OCI-LY7 (cell line): ENCODE measurements at regions not wholly inside any gene's neighbourhood (a gene's known extent, or its start where the extent isn't known, plus 50 kb on each side); places are given as distances from the start of the nearest gene placed in this dataset.

Experiments used
- BruUV-seq: library from RNA; stranded (reverse); fragments of 400-500 nt; replicated peaks from 2 replicates; lab custom pipeline; 2021; lab: Mats Ljungman, UMichigan
- CTCF ChIA-PET: fragments of 300-600 bp; sonication (Branson Sonifier 250); formaldehyde crosslinking; loops from one replicate; lab custom pipeline; 2022; ENCODE audit warnings: antibody characterized with exemption; ENCODE audit not compliant: unreplicated experiment; lab: Charles Lee
- POLR2A ChIA-PET: fragments of 300-600 bp; sonication (Branson Sonifier 250); formaldehyde crosslinking; loops from one replicate; lab custom pipeline; 2022; ENCODE audit warnings: antibody characterized with exemption; lab: Charles Lee
- DNase-seq: peaks from one replicate; pipeline ENCODE4 v3.0.0-alpha.2; 2015; ENCODE audit warnings: low spot score
- H2AFZ ChIP-seq: fragments of 200-600 bp; sonication (generic), shearing (Covaris generic); 2 replicates; pipeline ENCODE4 v1.6.1; 2014; ENCODE audit warnings: mild to moderate bottlenecking, antibody characterized with exemption, low read length, moderate library complexity
- H3K27ac ChIP-seq: fragments of 200-600 bp; sonication (generic); 2 replicates; pipeline ENCODE4 v1.5.1; 2014; ENCODE audit warnings: mixed run types, low read depth, mild to moderate bottlenecking, moderate library complexity, low read length, inconsistent platforms; ENCODE audit not compliant: poor library complexity, severe bottlenecking
- H3K36me3 ChIP-seq: fragments of 200-600 bp; sonication (generic); 2 replicates; pipeline ENCODE4 v1.6.1; 2014; ENCODE audit warnings: mild to moderate bottlenecking, antibody characterized with exemption, low read length, moderate library complexity, mixed read lengths; ENCODE audit not compliant: insufficient read depth
- H3K4me1 ChIP-seq: fragments of 200-600 bp; sonication (generic); 2 replicates; pipeline ENCODE4 v1.5.1; 2014; ENCODE audit warnings: mild to moderate bottlenecking, low read length; ENCODE audit not compliant: insufficient read depth, poor library complexity, severe bottlenecking
- H3K4me2 ChIP-seq: fragments of 200-600 bp; sonication (generic); 2 replicates; pipeline ENCODE4 v1.6.1; 2014; ENCODE audit warnings: mild to moderate bottlenecking, low read length
- H3K4me3 ChIP-seq: fragments of 200-600 bp; sonication (generic); 2 replicates; pipeline ENCODE4 v1.5.1; 2014; ENCODE audit warnings: mild to moderate bottlenecking, low read depth, low read length; ENCODE audit not compliant: poor library complexity, severe bottlenecking
- H3K79me2 ChIP-seq: fragments of 200-600 bp; sonication (generic); 2 replicates; pipeline ENCODE4 v1.6.1; 2016; ENCODE audit warnings: low read depth, mild to moderate bottlenecking, low read length, moderate library complexity, mixed read lengths; ENCODE audit not compliant: insufficient read depth
- H3K9me2 ChIP-seq: fragments of 200-600 bp; sonication (generic); 2 replicates; pipeline ENCODE4 v1.6.1; 2016; ENCODE audit warnings: mild to moderate bottlenecking, low read length, mixed read lengths; ENCODE audit not compliant: insufficient read depth
- H3K9me3 ChIP-seq: fragments of 200-600 bp; sonication (generic); 2 replicates; pipeline ENCODE4 v1.6.1; 2014; ENCODE audit warnings: mild to moderate bottlenecking, mixed run types, low read length, mixed read lengths
- H4K20me1 ChIP-seq: fragments of 200-600 bp; sonication (generic); 2 replicates; pipeline ENCODE4 v1.6.1; 2014; ENCODE audit warnings: mild to moderate bottlenecking, antibody characterized with exemption, low read length, moderate library complexity, mixed read lengths; ENCODE audit not compliant: insufficient read depth
- CTCF ChIP-seq: fragments of 200-600 bp; sonication (generic); conservative IDR thresholded peaks from 2 replicates; pipeline ENCODE4 v1.5.1; 2014; ENCODE audit warnings: mild to moderate bottlenecking, antibody characterized with exemption, low read length, moderate library complexity, mixed read lengths
- EZH2phosphoT487 ChIP-seq: fragments of 200-600 bp; sonication (generic); IDR thresholded peaks from 2 replicates; pipeline ENCODE4 v1.6.1; 2018; ENCODE audit warnings: low read depth, borderline replicate concordance, mild to moderate bottlenecking, mixed run types, antibody characterized with exemption, low read length, moderate library complexity, mixed read lengths
- intact Hi-C: fragments of 100-400 bp; cut with micrococcal nuclease; formaldehyde crosslinking; loops from one replicate; pipeline ENCODE4 v1.10.0; 2022; ENCODE audit not compliant: unreplicated experiment

GRCh38 chr1:4854367-4854766 is 200.0 kb downstream of the AJAP1 start:
- Histone ChIP-seq H3K4me2 (no peak overlapping the region), H3K4me1 (no peaks in the 10 kb centered on the region), H3K27ac (no peak overlapping the region), H2AFZ (no peak overlapping the region), H3K79me2 (no peaks in the 10 kb centered on the region), H3K4me3 (no peak overlapping the region), H4K20me1 (no peaks in the 10 kb centered on the region), H3K9me2 (no peaks in the 10 kb centered on the region), H3K9me3 (0 out of 2 replicates have a peak, but pooled peaks cover 4% of the 10 kb centered on the region), H3K36me3 (no peaks in the 10 kb centered on the region)
- CTCF ChIA-PET: no interaction called here
- peak; percentile 38; the same call in 1 of the 2 replicates for TF ChIP-seq CTCF
- TF ChIP-seq EZH2phosphoT487: no peak
- DNase-seq: peak; percentile 11
- BruUV-seq: no TSS peak
- POLR2A ChIA-PET: no interaction called here
- intact Hi-C loops: no loop called here

DNA sequence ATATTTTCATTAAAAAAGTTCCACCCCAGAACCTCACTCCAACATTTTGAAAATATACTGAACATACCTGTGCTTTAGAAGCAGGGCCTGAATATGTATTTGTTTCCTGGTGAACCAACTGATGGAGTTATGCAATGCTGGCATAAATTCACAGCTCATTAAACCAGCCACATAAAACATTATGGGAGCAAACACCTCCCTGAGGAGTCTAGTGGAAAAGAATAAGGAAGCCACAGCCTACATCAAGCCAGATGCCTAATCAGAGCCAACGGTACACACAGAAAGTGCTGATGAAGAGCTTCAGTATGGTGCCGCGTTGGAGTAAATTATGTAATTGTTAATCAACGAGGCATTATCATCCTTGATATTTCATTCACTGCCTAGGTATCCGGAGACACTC is 199.5 kb downstream of the AJAP1 start:
- no peak overlapping the region for H3K27ac ChIP-seq
- H3K36me3 ChIP-seq: no peaks in the 10 kb centered on the region
- H3K9me3 ChIP-seq: 0 out of 2 replicates have a peak, but pooled peaks cover 4% of the 10 kb centered on the region
- no TSS peak for BruUV-seq
- POLR2A ChIA-PET: no interaction called here
- H3K4me3 ChIP-seq: no peak overlapping the region
- H3K9me2 ChIP-seq: no peaks in the 10 kb centered on the region
- H2AFZ ChIP-seq: no peak overlapping the region
- no peaks in the 10 kb centered on the region for H3K79me2 ChIP-seq
- TF ChIP-seq CTCF (no peak), EZH2phosphoT487 (no peak)
- DNase-seq: no peak
- intact Hi-C loops: no loop called here
- no peaks in the 10 kb centered on the region for H3K4me1 ChIP-seq
- CTCF ChIA-PET: no interaction called here
- no peak overlapping the region for H3K4me2 ChIP-seq
- H4K20me1 ChIP-seq: no peaks in the 10 kb centered on the region

- no peak overlapping the region for H3K27ac ChIP-seq
Observed at GRCh38 chr1:4851385-4852065, 197.1 kb downstream of the AJAP1 start.

More at GRCh38 chr1:4851385-4852065, 197.1 kb downstream of the AJAP1 start:
- ChIA-PET CTCF (no interaction called here), POLR2A (interaction anchor here (0.6 kb wide), 1 partner anchor 1676 kb away, joined by 5 read pairs; no protein-coding TSS in a partner anchor)
- TF ChIP-seq CTCF (no peak), EZH2phosphoT487 (no peak)
- intact Hi-C loops: no loop called here
- Histone ChIP-seq H3K4me3 (no peak overlapping the region), H3K79me2 (no peaks in the 10 kb centered on the region), H3K36me3 (no peaks in the 10 kb centered on the region), H3K9me3 (0 out of 2 replicates have a peak, but pooled peaks cover 4% of the 10 kb centered on the region), H3K9me2 (no peaks in the 10 kb centered on the region), H2AFZ (no peak overlapping the region), H3K4me1 (no peaks in the 10 kb centered on the region), H4K20me1 (no peaks in the 10 kb centered on the region), H3K4me2 (no peak overlapping the region)
- DNase-seq: no peak
- BruUV-seq: no TSS peak
